MM.1S (cell line): ENCODE measurements at regions not wholly inside any gene's neighbourhood (a gene's known extent, or its start where the extent isn't known, plus 50 kb on each side); places are given as distances from the start of the nearest gene placed in this dataset.

Source experiments
- CTCF ChIP-seq: fragments of 300-600 bp; sonication (generic); IDR thresholded peaks from 2 replicates; pipeline ENCODE4 v1.5.1; 2016; ENCODE audit warnings: antibody characterized with exemption, low read length, mixed read lengths
- EZH2 ChIP-seq: fragments of 300-600 bp; sonication (generic); optimal IDR thresholded peaks from 2 replicates; pipeline ENCODE3; 2017; ENCODE audit warnings: low read depth, mild to moderate bottlenecking, antibody characterized with exemption, low read length, mixed read lengths
- EZH2phosphoT487 ChIP-seq: fragments of 300-600 bp; sonication (generic); IDR thresholded peaks from 2 replicates; pipeline ENCODE4 v1.6.1; 2018; ENCODE audit warnings: antibody characterized with exemption, low read length

DNA sequence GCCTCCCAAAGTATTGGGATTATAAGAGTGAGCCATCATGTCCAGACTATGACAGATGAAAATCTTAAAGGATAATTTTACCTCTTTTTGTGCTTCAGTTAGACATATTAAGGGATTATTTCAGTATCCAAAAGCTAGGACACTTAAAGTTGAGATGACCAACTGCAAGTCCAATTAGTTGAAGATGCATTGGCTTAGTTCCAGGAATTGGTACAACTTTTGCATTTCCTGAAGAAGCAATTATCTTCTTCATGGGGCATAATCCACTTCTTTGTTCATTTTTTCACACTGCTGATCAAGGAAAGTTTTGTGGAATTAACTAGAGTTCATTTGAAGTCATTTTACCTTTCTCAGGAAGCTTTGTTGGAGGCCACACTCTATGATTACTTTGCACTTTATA lies 72.0 kb upstream of the HECW1 start:
- no peak for TF ChIP-seq CTCF
- no peak for TF ChIP-seq EZH2phosphoT487
- TF ChIP-seq EZH2, result no peak
